ENCODE measurements at regions not wholly inside any gene's neighbourhood (a gene's known extent, or its start where the extent isn't known, plus 50 kb on each side); places are given as distances from the start of the nearest gene placed in this dataset.

DNA sequence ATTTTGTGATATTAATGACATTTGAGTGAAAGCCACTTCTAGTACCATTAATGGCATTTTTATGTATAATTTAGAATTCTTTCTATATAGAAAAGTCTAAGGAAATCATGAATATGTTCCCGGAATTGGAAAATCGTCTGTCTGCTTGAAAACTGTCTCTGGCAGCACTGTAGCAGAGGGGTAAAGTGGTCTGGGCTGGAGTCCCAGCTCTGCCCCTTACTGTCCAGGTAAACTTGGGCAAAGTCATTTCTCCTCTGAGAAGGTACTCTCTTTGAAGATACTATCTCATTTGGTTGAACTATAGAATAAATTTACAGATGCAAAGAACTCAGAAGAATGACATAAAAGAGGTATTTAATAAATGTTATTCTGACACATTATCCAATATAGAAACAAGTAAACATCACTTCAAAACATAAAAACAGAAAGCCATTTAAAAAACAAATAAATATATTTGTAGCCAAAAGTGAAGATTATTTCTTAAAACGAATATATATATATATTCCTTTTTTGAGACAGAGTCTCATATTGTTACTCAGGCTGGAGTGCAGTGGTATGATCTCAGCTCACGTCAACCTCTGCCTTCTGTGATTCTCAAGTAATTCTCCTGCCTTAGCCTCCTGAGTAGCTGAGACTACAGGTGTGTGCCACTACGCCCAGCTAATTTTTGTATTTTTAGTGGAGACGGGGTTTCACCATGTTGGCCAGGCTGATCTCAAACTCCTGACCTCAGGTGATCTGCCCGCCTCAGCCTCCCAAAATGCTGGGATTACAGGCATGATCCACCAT lies 149.8 kb upstream of the ITGA4 start:
- DNase-seq (ENCODE audit: low read depth), result no peak
- Histone ChIP-seq H3K4me3 (ENCODE audit: low read depth, low read length) (no peak overlapping the region), H3K36me3 (ENCODE audit: control insufficient read depth, insufficient read depth, low read length) (no peaks in the 10 kb centered on the region), H3K27me3 (ENCODE audit: control insufficient read depth, insufficient read depth, low read length) (no peaks in the 10 kb centered on the region)
- ChIA-PET CTCF (interaction anchor here (0.7 to 1.2 kb wide), 2 partner anchors 13 to 270 kb away, joined by 3 read pairs; no protein-coding TSS in a partner anchor), POLR2A (no interaction called here)
- no peak for TF ChIP-seq CTCF (IDR thresholded peaks at IDR 0.05; ENCODE audit: insufficient read depth, low read depth, low read length)

DNA sequence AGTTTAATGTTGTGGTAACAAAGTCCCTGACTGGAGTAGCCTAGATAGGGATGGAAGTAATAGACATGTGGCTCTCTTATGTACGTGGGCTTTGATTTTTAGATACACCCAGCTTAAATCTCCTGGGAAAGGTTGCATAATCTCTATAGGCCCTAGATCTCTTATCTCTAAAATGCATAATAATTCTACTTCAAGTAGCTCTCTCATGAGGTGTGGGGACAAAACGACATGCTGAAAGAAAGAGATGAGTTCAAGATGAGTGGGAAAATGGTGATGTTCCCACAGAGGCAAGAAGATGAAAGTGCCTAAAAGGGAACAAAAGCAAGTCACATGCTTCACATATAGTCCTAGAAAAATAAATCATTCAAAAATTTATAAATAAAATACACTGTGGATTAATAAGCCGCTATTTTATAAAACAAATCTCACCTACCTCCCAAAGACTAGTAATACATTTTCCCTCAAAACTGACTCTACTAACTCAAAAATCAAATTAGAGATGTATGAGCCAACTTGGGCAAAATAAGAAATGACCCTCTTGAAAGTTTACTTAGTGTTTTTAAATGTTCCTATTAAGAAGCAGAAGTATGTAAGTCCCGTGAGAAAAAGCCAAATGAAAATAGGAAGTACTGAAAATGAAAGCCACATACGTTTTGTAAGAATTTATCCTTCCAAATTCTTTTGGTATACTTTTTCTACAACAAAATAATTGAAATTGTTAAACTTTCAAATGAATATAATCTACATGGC lies 148.2 kb upstream of the ITGA4 start:
- H3K36me3 ChIP-seq (ENCODE audit: control insufficient read depth, insufficient read depth, low read length), result no peaks in the 10 kb centered on the region
- TF ChIP-seq CTCF (IDR thresholded peaks at IDR 0.05; ENCODE audit: insufficient read depth, low read depth, low read length), result no peak
- H3K27me3 ChIP-seq (ENCODE audit: control insufficient read depth, insufficient read depth, low read length), result no peaks in the 10 kb centered on the region
- CTCF ChIA-PET, result no interaction called here
- H3K4me3 ChIP-seq (ENCODE audit: low read depth, low read length), result no peak overlapping the region
- POLR2A ChIA-PET, result no interaction called here
- DNase-seq (ENCODE audit: low read depth), result no peak

DNA sequence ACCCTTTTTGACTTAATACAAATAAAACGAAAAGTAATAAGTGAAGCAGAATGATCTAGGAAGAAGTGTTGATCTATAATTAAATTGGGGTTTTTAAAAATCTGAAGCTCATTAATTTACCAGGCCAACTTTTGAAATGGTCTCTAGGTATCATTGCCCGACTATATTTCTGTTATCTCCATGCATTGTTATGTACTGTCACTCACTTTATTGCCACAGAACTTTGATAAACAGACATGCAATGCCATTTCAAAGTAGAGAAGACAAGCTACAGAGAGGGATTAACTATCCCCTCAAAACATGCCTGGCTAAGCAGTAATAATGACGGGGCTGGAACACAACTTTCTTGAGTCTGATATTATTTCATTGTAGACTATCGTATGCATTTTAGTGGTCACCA lies 147.6 kb upstream of the ITGA4 start:
- ChIA-PET POLR2A (no interaction called here), CTCF (no interaction called here)
- Histone ChIP-seq H3K4me3 (ENCODE audit: low read depth, low read length) (no peak overlapping the region), H3K27me3 (ENCODE audit: control insufficient read depth, insufficient read depth, low read length) (no peaks in the 10 kb centered on the region), H3K36me3 (ENCODE audit: control insufficient read depth, insufficient read depth, low read length) (no peaks in the 10 kb centered on the region)
- TF ChIP-seq CTCF (IDR thresholded peaks at IDR 0.05; ENCODE audit: insufficient read depth, low read depth, low read length), result no peak
- DNase-seq (ENCODE audit: low read depth), result no peak

GRCh38 chr2:181310967-181311366 lies 146.2 kb upstream of the ITGA4 start:
- ChIA-PET POLR2A (no interaction called here), CTCF (no interaction called here)
- no peak for DNase-seq (ENCODE audit: low read depth)

More at GRCh38 chr2:181310967-181311366, 146.2 kb upstream of the ITGA4 start:
- no peak for TF ChIP-seq CTCF (IDR thresholded peaks at IDR 0.05; ENCODE audit: insufficient read depth, low read depth, low read length)
- no peaks in the 10 kb centered on the region for H3K27me3 ChIP-seq (ENCODE audit: control insufficient read depth, insufficient read depth, low read length)
- H3K4me3 ChIP-seq (ENCODE audit: low read depth, low read length), result no peak overlapping the region
- H3K36me3 ChIP-seq (ENCODE audit: control insufficient read depth, insufficient read depth, low read length), result no peaks in the 10 kb centered on the region
